ENCODE measurements at regions not wholly inside any gene's neighbourhood (a gene's known extent, or its start where the extent isn't known, plus 50 kb on each side); places are given as distances from the start of the nearest gene placed in this dataset.
"Not testable (repeated sequence)": the region's sequence is repeated elsewhere in the genome, so short reads cannot be mapped to it uniquely, and the experiment has no call there.

- no peak for DNase-seq
Observed at GRCh38 chr2:175684466-175684865, 317.6 kb downstream of the LNPK start.

GRCh38 chr2:175679728-175680127, 322.3 kb downstream of the LNPK start:
- DNase-seq: no peak

DNA sequence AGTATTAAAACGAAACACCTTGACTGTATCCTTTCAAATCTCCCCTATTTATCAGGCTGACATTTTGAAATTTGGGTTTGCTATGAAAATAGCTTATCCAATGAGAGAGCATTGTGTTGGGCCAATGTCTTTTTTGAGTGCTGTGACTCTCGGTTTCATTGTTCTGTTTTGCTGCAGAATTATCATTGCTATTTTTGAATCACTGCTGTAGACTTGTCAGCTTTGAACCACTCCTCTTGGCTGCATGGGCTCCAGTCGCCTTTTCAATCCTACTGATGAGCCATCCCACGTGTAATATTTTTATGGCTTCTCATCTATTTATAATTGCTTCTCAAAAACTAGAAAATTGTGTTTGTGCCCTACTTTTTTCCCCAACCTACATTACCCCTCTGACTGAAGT, 322.8 kb downstream of the LNPK start:
- DNase-seq: no peak

GRCh38 chr2:175677880-175678279, 324.2 kb downstream of the LNPK start:
- DNase-seq: no peak

DNA sequence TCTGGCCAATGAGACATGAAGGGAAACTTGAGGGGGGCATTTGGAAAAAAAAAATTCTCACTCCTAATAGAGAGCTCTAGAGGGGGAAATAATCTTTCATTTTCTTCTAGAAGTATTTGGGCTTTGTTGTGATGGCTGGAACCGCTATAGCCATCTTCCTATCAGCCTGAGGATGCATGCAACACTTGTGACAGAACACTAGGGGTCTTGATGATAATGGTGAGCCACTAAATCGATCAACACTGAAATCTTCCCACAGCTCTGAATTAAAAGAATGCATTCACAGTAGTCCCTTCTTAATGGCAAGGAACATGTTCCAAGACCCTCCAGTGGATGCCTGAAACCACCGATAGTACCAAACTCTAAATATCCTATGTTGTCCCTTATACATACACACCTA, 325.3 kb downstream of the LNPK start:
- DNase-seq: no peak

DNA sequence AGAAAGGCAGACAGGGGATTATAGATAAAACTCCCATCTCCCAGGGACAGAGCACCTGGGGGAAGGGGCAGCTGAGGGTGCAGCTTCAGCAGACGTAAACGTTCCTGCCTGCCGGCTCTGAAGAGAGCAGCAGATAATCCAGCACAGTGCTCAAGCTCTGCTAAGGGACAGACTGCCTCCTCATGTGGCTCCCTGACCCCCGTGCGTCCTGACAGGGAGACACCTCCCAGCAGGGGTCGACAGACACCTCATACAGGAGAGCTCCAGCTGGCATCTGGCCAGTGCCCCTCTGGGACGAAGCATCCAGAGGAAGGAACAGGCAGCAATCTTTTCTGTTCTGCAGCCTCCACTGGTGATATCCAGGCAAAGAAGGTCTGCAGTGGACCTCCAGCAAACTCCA, 333.3 kb downstream of the LNPK start:
- not testable (repeated sequence) for DNase-seq

GRCh38 chr2:175662335-175662734, 339.7 kb downstream of the LNPK start:
- no peak for DNase-seq

DNA sequence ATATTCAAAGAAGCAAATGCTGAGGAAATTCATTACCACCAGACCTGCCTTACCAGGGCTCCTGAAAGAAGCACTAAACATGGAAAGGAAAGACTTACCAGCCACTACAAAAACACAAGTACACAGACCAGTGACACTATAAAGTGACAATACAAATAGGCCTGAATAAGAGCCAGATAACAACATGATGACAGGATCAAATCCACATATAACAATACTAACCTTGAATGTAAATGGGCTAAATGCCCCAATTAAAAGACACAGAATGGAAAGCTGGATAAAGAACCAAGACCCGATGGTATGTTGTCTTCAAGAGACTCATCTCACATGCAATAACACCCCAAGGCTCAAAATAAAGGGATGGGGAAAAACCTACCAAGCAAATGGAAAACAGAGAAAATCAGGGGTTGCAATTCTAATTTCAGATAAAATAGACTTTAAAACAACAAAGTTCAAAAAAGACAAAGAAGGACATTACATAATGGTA, 353.4 kb downstream of the LNPK start:
- DNase-seq: no peak

- no peak for DNase-seq
Observed at GRCh38 chr2:175647058-175647457, 355.0 kb downstream of the LNPK start.

- no peak for DNase-seq
Observed at GRCh38 chr2:175640655-175641054, 361.4 kb downstream of the LNPK start.

DNA sequence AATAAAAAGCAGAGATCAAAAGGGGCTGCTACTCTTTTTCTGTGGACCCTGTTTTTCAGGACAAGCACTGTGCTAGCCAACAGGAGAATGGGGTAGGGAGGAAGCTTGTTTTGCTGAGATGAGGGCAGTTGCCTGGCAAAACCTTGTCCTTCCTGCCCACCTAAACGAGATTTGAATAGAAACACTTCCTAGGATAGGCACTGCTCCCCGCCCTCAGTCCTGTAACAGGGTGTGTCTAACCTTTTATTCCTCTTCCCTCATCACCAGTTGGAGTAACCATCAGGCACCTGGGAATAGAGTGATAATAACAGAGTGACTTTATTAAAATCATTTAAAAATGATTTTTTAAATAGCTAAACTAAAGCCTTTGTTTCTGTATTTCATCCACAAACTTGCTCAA, 368.8 kb downstream of the LNPK start:
- DNase-seq: no peak

DNA sequence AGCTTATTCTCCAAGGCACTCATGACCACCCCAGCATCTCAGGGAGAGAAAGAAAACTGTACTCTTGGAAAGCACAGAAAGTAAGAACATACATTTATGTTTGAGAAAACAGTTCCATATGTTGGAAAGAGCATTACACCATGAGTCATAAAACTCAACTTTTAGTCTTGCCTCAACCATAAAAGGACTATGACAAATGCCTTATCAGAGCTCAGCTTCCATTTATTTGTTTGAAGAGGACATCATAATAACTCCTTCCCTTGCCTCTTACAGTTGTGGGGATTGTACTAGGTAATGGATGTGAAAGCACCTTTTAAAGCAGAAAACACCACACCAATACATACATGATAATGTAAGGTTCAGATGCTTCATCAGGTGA, 370.8 kb downstream of the LNPK start:
- no peak for DNase-seq

DNA sequence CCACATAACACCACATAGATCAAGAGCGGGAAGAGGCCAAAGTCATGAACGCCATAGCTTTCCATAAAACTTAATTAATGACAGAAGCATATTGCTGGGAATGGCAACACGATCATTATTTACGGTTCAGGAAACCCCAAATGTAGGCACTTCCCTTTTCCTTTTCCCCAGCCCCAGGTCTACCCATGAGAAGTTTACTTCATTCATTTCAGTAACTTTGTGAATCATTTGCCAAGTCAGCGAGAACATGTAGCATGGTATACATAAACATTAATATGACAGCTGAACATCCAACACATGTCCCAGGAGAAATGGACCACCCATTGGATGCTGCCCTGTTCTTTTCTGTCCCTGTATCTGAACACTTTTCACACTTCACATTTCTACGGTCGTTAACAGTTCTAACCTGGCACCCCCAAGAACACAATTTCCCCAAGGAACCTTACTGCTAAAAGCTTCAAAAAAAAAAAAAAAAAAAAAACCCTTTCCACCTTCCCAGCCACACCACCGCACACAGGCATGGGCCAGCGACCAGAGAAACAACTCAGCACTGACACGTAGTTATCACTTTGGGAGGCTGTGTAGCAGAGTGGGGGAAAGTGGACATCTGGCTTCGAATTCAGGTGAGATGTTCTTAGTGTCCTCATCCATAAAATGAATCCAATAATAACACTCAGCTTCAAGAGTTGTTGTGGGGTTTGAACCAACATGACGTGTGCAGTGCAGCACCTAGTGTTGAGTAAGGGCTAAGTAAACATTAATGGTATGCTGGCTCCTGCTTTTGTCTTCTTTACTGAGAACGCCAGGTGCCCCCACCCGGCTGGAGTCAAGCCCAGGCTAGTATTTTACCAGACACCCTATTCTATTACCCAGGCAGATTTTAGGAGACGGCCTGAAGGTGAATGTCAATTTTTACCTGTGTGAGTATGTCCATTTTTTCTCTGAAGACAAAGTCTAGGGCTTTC, 371.5 kb downstream of the LNPK start:
- peak; percentile 32 for DNase-seq

DNA sequence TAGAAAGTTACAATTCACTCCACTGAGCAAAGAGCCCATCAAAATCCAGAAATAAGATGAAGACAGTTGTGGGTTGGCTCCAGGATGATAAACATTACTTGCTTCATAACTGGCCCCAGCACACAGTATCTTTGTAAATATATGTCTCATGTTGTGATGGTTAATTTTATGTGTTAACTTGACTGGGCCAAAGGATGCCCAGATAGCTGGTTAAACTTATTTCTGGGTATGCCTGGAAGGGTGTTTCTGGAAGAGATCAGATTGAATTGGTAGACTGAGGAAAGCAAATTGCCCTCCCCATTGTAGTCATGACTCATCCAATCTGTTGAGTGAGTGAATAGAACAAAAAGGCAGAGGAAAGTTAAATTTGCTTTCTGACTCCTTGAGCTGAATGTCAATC, 373.8 kb downstream of the LNPK start:
- no peak for DNase-seq

- no peak for DNase-seq
Observed at GRCh38 chr2:175627405-175627804, 374.7 kb downstream of the LNPK start.

DNA sequence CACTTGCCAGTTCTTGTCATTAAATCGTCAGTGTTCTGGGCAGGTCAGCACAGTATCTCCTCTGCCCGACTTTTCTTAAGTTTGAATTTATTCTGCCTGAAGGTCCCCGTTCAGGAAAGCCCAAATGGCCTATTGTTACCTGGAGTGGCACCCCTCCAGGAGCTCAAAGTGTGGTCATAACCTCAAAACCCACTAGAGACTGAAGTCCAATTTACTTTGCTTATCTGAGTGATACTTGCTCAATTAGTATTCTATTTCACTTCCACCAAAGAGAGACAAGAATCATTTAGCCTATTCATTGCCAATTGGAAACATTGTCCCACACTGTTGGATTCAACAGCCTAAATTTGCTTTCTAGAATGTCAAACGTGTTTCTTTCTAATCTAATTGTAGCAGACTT, 375.3 kb downstream of the LNPK start:
- DNase-seq: no peak

DNA sequence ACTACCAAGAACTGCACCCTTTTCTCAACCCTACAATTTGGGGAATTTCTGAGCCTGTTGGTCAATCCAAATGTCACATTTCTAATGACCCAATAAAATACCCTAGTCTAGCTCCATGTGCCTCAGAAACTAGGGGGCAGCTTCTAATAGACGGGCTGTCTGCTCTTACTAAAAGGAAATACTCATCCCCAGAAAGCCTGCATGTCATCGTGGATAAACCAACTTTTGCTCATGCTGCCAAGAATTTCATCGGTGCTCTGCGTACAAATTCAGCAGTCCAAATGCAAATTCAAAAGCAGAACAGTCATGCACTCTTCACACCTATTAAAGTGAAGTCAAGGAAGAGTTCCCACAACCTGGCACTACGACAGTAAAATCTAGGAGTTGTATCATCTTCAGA, 377.3 kb downstream of the LNPK start:
- no peak for DNase-seq

DNA sequence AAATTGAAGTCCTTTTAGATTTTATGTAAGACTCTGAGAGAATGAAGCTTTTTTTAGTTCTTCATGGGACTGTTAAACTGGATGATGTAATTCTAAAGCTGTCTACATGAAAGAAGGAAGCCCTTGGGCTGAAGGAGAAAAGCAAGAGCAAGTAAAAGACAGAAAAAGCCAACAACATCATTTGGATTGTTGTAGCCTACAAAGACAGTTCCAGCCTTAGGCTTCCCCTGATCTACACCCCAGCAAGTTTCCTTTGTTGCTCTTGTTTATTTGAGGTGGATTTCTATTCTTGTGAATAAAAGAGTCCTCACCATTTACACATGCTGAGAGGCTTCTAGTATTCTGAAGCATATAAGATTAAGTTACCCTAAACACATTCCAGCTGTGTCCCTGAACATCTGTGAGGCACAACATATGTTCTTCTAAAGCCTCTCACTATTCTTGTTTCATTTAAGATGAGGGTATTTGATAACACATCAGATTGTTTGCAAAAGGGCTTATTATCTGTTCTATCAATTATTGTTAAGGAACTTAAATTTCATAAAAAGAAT, 377.8 kb downstream of the LNPK start:
- no peak for DNase-seq

GRCh38 chr2:175621821-175622220, 380.2 kb downstream of the LNPK start:
- DNase-seq: no peak

DNA sequence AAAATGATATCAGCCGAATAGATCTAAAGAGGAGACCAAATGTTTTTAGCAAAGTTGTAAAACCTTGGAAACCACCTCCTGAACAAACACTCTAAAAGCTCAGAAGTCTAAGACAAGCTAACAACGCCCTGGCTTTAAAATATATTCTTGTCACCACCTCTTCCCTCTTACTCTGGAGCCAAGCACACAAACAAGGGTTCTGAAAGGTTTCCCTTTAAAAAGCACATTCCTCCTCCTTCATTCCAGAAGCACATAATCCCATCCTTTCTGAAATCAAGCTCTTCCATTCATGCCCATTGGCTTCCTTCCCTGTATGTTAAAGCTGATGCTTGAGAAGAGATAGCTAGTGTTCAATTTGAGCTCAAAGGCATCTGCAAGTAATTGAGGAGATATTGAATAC, 382.0 kb downstream of the LNPK start:
- DNase-seq: no peak

GRCh38 chr2:175619179-175620045, 382.7 kb downstream of the LNPK start:
- no peak for DNase-seq

DNA sequence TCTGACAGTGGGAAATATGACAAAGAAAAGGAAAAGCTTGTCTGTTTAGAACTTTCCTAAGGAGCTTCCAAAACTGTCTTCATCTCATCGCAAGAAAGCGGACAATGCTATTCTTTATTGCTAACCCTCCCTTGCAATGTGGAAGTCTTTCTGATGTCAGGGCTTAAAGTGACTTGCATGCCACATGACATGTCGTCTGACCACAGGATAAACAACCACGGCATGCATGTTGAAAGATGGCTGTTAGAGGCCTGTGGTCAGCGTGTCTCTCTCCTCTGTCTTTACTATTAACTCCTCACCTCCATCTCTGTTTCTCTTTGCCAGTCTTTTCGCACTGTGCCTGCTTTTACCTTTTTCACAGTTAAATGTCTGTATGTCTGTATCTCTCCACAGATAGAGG, 389.8 kb downstream of the LNPK start:
- no peak for DNase-seq
